ENCODE measurements at regions not wholly inside any gene's neighbourhood (a gene's known extent, or its start where the extent isn't known, plus 50 kb on each side); places are given as distances from the start of the nearest gene placed in this dataset.

DNA sequence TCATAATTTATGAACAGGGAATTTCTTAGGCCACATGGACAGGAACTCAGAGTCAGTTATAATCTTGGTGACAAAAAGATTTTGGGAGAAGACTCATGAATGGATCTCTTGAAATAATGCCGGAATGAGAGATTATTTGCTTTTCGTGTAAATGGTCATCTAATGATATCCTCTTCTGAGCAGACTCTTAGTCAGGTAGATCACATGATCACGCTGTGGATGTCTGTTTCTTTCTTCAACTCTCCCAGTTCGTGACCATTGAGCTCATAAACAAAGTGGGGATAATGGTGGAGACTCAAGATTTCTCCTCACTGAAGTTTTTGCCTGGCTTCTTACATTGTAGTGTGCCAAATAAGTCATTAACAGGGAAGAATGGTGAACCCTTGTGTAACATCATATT is 133.1 kb upstream of the CBLB start:
- Mint-ChIP-seq H3K9me3 (peaks cover 10% of the 10 kb centered on the region), H3K4me3 (no peak overlapping the region), H3K27me3 (ENCODE audit: insufficient read depth) (no peaks in the 10 kb centered on the region), H3K27ac (no peak overlapping the region), H3K4me1 (peaks cover 11% of the 10 kb centered on the region), H3K36me3 (ENCODE audit: low read depth) (no peaks in the 10 kb centered on the region)
- Histone ChIP-seq H3K27ac (ENCODE audit: low read depth, low read length) (no peak overlapping the region), H3K4me1 (ENCODE audit: control insufficient read depth, insufficient read depth, low read length) (no peaks in the 10 kb centered on the region), H3K9ac (ENCODE audit: extremely low read depth, low read length, poor library complexity, severe bottlenecking) (no peak overlapping the region), H3K27me3 (ENCODE audit: control insufficient read depth, insufficient read depth, low read length, poor library complexity, severe bottlenecking) (no peaks in the 10 kb centered on the region), H3K36me3 (ENCODE audit: control insufficient read depth, insufficient read depth, low read length) (no peaks in the 10 kb centered on the region), H3K4me3 (ENCODE audit: low read length) (no peak overlapping the region), H3K9me3 (ENCODE audit: control insufficient read depth, low read length) (peaks cover 24% of the 10 kb centered on the region)
- 90 to 100% methylated on average over 2 to 4 of the region's 4 CpGs for WGBS, 2 experiments (ENCODE audit: insufficient coverage in 1 of 2, insufficient read length in 1 of 2)
- no peak for DNase-seq
- TF ChIP-seq, protein P1, sequence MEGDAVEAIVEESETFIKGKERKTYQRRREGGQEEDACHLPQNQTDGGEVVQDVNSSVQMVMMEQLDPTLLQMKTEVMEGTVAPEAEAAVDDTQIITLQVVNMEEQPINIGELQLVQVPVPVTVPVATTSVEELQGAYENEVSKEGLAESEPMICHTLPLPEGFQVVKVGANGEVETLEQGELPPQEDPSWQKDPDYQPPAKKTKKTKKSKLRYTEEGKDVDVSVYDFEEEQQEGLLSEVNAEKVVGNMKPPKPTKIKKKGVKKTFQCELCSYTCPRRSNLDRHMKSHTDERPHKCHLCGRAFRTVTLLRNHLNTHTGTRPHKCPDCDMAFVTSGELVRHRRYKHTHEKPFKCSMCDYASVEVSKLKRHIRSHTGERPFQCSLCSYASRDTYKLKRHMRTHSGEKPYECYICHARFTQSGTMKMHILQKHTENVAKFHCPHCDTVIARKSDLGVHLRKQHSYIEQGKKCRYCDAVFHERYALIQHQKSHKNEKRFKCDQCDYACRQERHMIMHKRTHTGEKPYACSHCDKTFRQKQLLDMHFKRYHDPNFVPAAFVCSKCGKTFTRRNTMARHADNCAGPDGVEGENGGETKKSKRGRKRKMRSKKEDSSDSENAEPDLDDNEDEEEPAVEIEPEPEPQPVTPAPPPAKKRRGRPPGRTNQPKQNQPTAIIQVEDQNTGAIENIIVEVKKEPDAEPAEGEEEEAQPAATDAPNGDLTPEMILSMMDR (conservative IDR thresholded peaks at IDR 0.05), result no peak

DNA sequence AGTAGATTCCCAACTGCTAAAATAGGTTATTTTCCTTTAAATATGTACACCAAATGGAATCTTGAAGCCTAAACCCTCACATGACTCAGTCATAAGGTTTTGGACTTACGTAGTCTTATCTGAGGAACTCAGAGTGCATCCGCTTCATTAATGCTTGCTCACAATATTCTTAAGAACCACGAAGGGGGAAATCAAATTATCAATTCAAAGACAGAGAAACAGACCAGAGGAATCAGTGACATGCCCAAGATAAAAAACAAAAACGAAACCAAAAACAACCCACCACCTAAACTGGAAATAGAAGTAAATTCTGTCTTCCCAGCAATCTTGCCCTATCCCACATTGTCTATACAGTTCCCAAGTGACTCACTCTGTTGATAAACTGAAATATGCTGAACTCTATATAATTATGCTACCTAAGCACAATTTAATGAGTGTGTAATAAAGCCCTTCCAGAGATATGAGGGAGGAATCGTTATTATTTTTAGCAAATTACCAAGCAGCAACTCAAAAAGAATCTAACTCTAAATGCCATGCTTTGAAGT is 135.4 kb upstream of the CBLB start:
- Histone ChIP-seq H3K4me1 (ENCODE audit: control insufficient read depth, insufficient read depth, low read length) (no peaks in the 10 kb centered on the region), H3K9me3 (ENCODE audit: control insufficient read depth, low read length) (peaks cover 18% of the 10 kb centered on the region), H3K9ac (ENCODE audit: extremely low read depth, low read length, poor library complexity, severe bottlenecking) (no peak overlapping the region), H3K36me3 (ENCODE audit: control insufficient read depth, insufficient read depth, low read length) (no peaks in the 10 kb centered on the region), H3K27me3 (ENCODE audit: control insufficient read depth, insufficient read depth, low read length, poor library complexity, severe bottlenecking) (no peaks in the 10 kb centered on the region), H3K27ac (ENCODE audit: low read depth, low read length) (no peak overlapping the region), H3K4me3 (ENCODE audit: low read length) (no peak overlapping the region)
- Mint-ChIP-seq H3K36me3 (ENCODE audit: low read depth) (no peaks in the 10 kb centered on the region), H3K27me3 (ENCODE audit: insufficient read depth) (no peaks in the 10 kb centered on the region), H3K27ac (no peak overlapping the region), H3K4me1 (peaks cover 23% of the 10 kb centered on the region), H3K9me3 (peaks cover 2% of the 10 kb centered on the region), H3K4me3 (no peak overlapping the region)
- WGBS, 2 experiments (ENCODE audit: insufficient coverage in 1 of 2, insufficient read length in 1 of 2), result 91 to 100% methylated on average over 2 to 5 of the region's 5 CpGs
- no peak for DNase-seq
- TF ChIP-seq, protein P1 (conservative IDR thresholded peaks at IDR 0.05), result no peak

DNA sequence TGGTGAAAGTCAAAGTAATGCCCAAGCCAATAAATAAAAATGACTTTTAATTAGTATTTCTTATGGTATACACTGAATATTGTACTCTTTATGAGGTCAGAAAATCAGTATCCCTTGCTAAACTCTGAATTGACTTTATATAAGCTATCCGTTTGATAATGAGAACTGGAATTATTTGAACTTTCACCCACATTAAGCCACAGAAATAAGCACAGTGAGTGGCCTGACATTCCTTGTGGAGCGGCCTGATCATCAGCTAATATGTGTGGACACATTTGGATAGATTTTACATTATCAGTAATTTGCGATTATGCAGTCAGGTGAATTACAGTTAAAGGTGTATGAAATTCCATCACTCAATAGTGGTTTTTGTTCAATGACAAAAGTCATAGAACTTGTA is 136.0 kb upstream of the CBLB start:
- Histone ChIP-seq H3K4me3 (ENCODE audit: low read length) (no peak overlapping the region), H3K9ac (ENCODE audit: extremely low read depth, low read length, poor library complexity, severe bottlenecking) (no peak overlapping the region), H3K9me3 (ENCODE audit: control insufficient read depth, low read length) (peaks cover 22% of the 10 kb centered on the region), H3K36me3 (ENCODE audit: control insufficient read depth, insufficient read depth, low read length) (no peaks in the 10 kb centered on the region), H3K27me3 (ENCODE audit: control insufficient read depth, insufficient read depth, low read length, poor library complexity, severe bottlenecking) (no peaks in the 10 kb centered on the region), H3K4me1 (ENCODE audit: control insufficient read depth, insufficient read depth, low read length) (no peaks in the 10 kb centered on the region), H3K27ac (ENCODE audit: low read depth, low read length) (no peak overlapping the region)
- Mint-ChIP-seq H3K36me3 (ENCODE audit: low read depth) (no peaks in the 10 kb centered on the region), H3K27me3 (ENCODE audit: insufficient read depth) (no peaks in the 10 kb centered on the region), H3K4me3 (no peak overlapping the region), H3K9me3 (no peaks in the 10 kb centered on the region), H3K27ac (no peak overlapping the region), H3K4me1 (peaks cover 20% of the 10 kb centered on the region)
- DNase-seq, result no peak
- TF ChIP-seq, protein P1 (conservative IDR thresholded peaks at IDR 0.05), result no peak
- 92 to 93% methylated on average over 2 to 3 of the region's 3 CpGs for WGBS, 2 experiments (ENCODE audit: insufficient coverage in 1 of 2, insufficient read length in 1 of 2)

All from endodermal cell (in vitro differentiated cells).